ENCODE measurements at regions not wholly inside any gene's neighbourhood (a gene's known extent, or its start where the extent isn't known, plus 50 kb on each side); places are given as distances from the start of the nearest gene placed in this dataset.

GRCh38 chr12:33945438-33945784, 76.9 kb upstream of the ALG10 start:
- ATAC-seq (peak; percentile 55), FAIRE-seq (no peak), DNase-seq (ENCODE audit: low spot score) (no peak)
- POLR2A ChIA-PET = no interaction called here
- BruUV-seq (replicated peaks) = no TSS peak
- H3K9ac ChIP-seq (ENCODE audit: insufficient read depth, low read depth, low read length) = no peak overlapping the region
- H3K79me2 ChIP-seq (ENCODE audit: insufficient read depth, low read length) = no peaks in the 10 kb centered on the region
- CTCF ChIA-PET (ENCODE audit: low intra/inter-chr PET ratio, low total read pairs) = no interaction called here
- no peaks in the 10 kb centered on the region for H3K27me3 ChIP-seq (ENCODE audit: control insufficient read depth in 1 of 2, insufficient read depth in 2 of 2, low read length in 2 of 2)
- H3K4me2 ChIP-seq (ENCODE audit: low read depth, low read length) = no peak overlapping the region
- H3K36me3 ChIP-seq (replicated peaks in 1 of 2; ENCODE audit: control insufficient read depth in 1 of 2, insufficient read depth in 2 of 2, low read length in 2 of 2) = no peaks in the 10 kb centered on the region
- H3K4me3 ChIP-seq (replicated peaks in 1 of 3; ENCODE audit: insufficient read depth in 1 of 3, low read depth in 2 of 3, low read length in 3 of 3) = no peak overlapping the region
- peaks cover 25% of the 10 kb centered on the region for H3K9me3 ChIP-seq (ENCODE audit: low read length)
- no peaks in the 10 kb centered on the region for H3K4me1 ChIP-seq (ENCODE audit: insufficient read depth, low read length)
- 57% methylated on average over 6 of the region's 6 CpGs for WGBS (ENCODE audit: low lambda C conversion rate)
- no peaks in the 10 kb centered on the region for H4K20me1 ChIP-seq (ENCODE audit: insufficient read depth, low read length)
- in situ Hi-C loops (cut with HindIII; ENCODE audit: extremely low pct_ligation_motif_present, low pct_unique_long_range_greater_than_20kb) (no loop called here), intact Hi-C loops (cut with micrococcal nuclease; ENCODE audit: unreplicated experiment) (no loop called here)
- peak overlapping the region; percentile 47 for H3K27ac ChIP-seq (ENCODE audit: extremely low read length, insufficient read depth, low read length)
- no peak overlapping the region for H2AFZ ChIP-seq (ENCODE audit: low read length)
- TF ChIP-seq TAF15 (IDR thresholded peaks at IDR 0.05; ENCODE audit: low read depth, low read length, poor library complexity, severe bottlenecking) (no peak), KAT2B (IDR thresholded peaks at IDR 0.05; ENCODE audit: borderline replicate concordance, low read depth, low read length) (no peak), TRIM22 (IDR thresholded peaks at IDR 0.05) (no peak), MAFK (conservative IDR thresholded peaks at IDR 0.05 in 1 of 2, IDR thresholded peaks at IDR 0.05 in 1 of 2; ENCODE audit: low read length in 2 of 2) (no peak), ZNF343 (CRISPR knock-in tag; IDR thresholded peaks at IDR 0.05) (no peak), AKNA (CRISPR knock-in tag; IDR thresholded peaks at IDR 0.05; ENCODE audit: borderline replicate concordance) (no peak), HDAC2 (CRISPR knock-in tag; IDR thresholded peaks at IDR 0.05) (no peak), STAT6 (CRISPR knock-in tag; IDR thresholded peaks at IDR 0.05; ENCODE audit: borderline replicate concordance) (no peak), SATB2 (CRISPR knock-in tag; IDR thresholded peaks at IDR 0.05) (no peak), THAP11 (CRISPR knock-in tag; IDR thresholded peaks at IDR 0.05) (no peak), POGZ (CRISPR knock-in tag; IDR thresholded peaks at IDR 0.05) (no peak), PHF21A (CRISPR knock-in tag; IDR thresholded peaks at IDR 0.05) (no peak), TEF (CRISPR knock-in tag; IDR thresholded peaks at IDR 0.05) (no peak), ZNF629 (CRISPR knock-in tag; conservative IDR thresholded peaks at IDR 0.05) (no peak)

Measured in HepG2 (cell line).